GM20431 (cell line): ENCODE measurements at regions not wholly inside any gene's neighbourhood (a gene's known extent, or its start where the extent isn't known, plus 50 kb on each side); places are given as distances from the start of the nearest gene placed in this dataset.
"Not testable (repeated sequence)": the region's sequence is repeated elsewhere in the genome, so short reads cannot be mapped to it uniquely, and the experiment has no call there.

Experiments used
- in situ Hi-C: fragments of 300-500 bp; cut with MseI, MboI; formaldehyde crosslinking; loops from one replicate; pipeline ENCODE4 v1.15.0; 2020; ENCODE audit warnings: low sequenced_read_pairs; ENCODE audit not compliant: unreplicated experiment

DNA sequence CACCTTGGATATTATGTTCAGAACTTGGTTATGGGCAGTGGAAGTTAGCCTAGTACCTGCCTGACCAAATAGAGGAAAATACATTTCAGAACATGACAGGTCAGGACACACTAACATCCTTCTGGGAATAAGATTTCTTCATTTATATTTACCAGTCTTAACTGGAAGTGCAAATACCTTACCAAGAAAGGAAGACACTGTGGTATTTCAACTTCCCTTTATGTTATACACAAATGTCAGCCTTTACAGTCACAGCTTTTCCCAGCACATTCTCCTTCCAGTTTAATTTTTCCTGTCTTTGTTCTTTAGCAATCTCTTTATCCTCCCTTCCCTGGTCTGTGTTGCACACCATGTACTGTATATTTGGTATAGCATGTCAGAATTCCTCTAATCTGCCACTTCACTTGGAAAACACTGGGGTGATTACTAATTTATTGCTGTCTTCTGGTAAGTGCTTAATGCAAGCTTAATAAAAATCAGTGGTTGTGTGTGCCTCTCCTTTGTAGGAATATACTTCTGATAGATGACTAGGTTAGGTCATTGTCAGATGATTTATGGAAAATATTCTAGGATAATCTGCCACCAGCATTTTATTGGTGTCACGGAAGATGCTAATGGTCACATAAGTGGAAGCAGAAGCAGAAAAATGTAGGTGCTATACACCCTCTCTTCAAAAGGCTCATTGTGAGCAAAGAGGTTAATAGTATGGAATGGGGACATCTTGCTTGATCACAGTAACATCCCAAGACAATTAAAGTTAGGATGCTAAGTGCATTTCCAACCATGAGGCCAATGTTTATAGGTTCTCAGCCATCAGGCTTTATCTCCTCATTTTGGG lies 124.3 kb upstream of the STARD13 start:
- in situ Hi-C loops: no loop called here

DNA sequence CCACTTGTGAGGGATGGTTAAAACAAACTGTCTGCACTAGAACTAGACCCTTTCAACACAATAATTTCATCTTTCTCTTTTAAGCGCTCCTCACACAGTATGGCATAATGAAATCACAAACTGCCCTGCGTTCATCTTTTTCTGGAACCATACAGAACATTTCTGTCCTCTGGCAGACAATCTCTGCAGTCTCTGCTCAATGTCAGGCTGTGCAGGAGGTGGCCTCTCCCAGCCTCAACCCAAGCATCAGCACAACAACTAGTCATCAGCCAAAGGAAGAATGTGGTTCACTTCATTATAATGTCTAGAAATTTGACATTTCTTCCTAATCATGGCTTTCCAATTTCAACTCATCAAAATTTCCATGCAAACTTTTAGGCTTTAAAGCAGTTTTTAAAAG lies 125.1 kb upstream of the STARD13 start:
- in situ Hi-C loops: no loop called here

DNA sequence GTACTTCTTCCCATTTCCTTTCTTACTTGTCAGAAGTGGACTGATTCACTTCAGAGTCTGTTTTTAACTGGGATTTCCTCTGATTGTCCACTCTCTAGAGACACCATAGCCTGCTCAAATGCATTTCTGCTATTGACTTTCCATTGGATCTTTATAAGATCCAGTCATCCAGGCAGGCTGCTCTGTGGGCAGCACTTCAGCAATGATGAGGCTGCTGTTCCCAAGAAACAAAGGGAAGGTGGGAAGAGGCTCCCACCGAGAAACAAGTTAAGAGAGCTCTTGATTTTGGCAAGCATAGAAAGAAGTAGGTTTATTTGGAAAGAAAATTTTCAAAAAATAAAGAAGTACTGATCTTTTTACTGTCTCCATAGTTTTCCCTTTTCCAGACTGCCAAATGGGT lies 125.8 kb upstream of the STARD13 start:
- in situ Hi-C loops: no loop called here

DNA sequence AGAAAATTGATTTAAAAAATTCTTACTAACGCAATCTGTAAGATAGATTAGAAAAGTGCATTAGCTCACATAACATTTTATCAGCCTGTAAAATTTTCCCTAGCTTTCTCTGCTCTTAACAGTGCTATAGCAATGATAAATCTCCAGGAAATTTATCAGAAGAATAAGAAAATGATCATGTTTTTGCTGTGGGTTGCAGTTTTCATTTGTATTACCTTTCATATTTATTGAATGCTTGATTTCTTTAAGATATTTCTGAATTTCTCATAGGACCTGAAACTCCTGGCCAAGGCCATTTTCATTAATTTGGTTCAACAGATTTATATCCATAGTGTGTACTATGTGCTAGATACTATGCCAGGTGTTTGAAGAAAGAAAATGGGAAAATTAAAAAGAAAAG lies 130.3 kb upstream of the STARD13 start:
- in situ Hi-C loops: no loop called here

DNA sequence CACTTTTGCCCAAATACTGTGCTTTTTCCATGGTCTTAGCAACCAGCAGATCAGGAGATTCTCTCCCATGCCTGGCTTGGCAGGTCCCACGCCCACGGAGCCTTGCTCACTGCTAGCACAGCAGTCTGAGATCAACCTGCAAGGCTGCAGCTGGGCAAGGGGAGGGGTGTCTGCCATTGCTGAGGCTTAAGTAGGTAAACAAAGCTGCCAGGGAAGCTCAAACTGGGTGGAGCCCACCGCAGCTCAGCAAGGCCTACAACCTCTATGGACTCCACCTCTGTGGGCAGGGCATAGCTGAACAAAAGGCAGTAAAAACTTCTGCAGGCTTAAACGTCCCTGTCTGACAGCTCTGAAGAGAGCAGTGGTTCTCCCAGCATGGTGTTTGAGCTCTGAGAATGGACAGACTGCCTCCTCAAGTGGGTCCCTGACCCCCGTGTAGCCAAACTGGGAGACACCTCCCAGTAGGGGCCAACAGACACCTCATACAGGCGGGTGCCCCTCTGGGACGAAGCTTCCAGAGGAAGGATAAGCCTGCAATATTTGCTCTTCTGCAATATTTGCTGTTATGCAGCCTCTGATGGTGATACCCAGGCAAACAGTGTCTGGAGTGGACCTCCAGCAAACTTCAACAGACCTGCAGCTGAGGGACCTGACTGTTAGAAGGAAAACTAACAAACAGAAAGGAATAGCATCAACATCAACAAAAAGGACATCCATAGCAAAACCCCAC lies 132.8 kb upstream of the STARD13 start:
- in situ Hi-C loops: not testable (repeated sequence)

DNA sequence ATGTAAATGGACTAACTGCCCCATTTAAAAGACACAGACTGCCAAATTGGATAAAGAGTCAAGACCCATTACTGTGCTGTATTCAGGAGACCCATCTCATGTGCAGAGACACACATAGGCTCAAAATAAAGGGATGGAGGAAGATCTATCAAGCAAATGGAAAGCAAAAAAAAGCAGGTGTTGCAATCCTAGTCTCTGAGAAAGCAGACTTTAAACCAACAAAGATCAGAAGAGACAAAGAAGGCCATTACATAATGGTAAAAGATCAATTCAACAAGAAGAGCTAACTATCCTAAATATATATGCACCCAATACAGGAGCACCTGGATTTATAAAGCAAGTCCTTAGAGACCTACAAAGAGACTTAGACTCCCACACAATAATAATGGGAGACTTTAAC lies 134.6 kb upstream of the STARD13 start:
- in situ Hi-C loops: not testable (repeated sequence)

DNA sequence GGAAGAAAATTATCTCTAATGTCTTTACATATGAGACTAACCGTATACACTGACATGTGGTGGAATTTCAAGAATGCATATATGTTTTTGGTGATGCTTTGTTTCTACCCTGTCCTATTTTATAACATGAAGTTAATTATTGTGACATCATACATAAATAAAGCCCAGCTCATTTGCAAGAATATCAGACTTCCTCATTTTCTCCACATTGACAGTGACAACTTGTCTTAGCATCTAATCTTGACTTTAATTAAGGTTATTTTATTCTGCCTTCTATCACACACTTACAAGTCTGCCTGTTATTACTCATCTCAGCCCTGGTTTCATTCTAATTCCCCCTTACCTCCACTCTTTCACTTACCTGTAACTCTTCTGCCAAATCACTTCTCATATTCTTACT lies 140.6 kb upstream of the STARD13 start:
- in situ Hi-C loops: no loop called here

DNA sequence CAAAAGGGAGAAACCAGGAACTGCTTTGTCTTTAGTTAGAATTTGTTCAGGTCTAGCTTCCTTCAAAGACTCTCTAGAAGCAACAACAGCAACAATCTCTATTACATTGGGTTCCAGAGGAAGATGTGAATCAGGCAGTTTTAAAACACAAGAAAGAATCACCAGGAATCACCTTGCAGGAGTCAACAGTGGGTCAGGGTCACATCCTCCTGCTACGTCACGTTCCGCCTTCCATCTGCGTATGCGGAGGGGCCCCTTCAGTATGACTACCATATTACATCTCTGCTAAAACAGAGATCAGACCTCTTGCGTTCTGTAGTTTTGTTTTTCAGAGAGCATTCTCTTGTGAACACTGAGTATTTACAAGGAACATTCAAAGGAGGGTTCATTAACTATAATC lies 147.8 kb upstream of the STARD13 start:
- in situ Hi-C loops: no loop called here

DNA sequence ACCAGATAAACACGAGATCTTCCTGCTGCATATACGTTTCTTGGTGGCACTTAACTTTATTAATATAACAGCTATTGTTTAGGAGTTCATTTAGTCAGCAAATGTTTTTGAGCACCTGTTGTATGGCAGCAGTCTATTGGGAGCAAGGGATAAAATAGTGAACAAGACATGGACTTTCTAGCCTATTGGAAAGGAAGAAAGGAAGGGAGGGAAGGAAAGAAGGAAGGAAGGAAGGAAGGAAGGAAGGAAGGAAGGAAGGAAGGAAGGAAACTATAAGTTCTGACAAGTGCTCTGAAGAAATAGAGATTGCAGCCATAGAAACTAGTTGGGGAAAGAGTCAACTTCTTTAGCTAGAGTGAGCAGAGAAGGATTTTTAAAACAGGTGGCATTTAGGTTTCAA lies 149.1 kb upstream of the STARD13 start:
- in situ Hi-C loops: no loop called here

DNA sequence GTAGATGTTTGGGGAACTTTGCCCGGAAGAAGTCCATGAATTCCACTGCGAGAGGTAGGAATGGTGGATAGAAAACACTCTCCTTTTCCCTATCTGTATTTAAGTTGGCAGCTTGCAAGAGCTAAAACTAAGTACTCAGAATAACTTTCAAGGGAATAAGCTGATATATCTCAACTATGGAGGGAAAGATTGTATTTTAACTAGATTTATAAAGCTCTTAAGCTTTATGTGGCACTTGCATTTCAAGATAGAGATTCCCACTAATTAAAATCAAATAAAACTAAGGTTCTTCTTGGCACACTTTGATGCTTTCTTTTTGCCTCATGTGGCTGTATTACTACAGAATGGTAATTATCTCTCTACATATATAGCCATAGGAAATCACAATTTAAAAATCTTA lies 149.7 kb upstream of the STARD13 start:
- in situ Hi-C loops: no loop called here

DNA sequence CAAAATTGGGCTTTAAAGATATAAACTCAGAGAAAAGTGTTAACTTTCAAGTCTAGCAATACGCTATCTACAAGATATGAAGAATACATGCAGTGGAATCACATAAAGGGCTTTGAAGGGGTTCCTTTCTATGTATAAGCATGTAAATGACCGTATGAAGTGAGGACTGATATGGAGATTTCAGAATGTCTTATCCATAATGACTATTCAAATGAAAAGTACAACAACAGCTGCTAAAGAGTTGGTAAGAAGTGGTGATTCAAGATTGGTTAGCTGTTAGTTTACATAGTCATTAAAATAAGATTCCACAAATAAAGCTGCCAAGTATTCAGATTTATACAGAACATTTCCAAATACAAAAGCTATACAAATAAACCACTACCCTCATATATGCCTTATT lies 153.4 kb upstream of the STARD13 start:
- in situ Hi-C loops: no loop called here

DNA sequence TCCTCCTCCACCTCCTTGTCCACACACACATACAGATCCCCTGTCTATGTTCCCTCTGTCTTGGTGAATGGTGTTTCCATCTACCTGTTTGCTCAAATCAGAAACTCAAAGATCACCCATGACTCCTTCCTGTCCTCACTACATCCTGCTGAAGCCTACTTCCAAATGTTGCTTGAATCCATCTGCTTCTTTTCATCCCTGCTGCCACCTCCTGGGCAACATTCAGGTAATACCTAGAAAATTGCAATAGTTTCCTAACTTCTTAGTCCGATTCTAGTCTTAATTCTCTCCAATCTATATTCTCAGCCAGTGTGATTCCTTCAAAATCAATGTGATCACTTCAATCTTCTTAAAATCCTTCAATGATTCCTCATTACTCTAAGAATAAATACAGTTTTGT lies 155.5 kb upstream of the STARD13 start:
- in situ Hi-C loops: no loop called here

DNA sequence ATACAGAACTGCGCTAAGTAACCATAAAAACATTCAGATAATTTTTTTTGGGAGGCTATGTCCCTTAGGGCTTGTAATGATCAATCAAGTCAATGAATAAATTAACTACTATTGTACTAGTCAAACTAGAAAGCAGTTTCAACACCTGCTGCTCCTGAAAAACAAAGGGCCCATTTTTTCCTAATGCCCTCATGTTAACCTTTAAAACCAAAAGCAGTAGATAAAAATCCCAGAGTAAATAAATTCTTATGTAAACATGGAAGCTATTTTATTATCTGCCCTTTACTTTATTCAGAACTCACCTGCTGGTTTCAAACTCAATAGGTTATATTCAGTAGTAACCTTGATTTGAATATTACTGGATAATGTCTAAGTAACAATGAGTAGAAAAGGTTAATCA lies 159.5 kb upstream of the STARD13 start:
- in situ Hi-C loops: no loop called here

DNA sequence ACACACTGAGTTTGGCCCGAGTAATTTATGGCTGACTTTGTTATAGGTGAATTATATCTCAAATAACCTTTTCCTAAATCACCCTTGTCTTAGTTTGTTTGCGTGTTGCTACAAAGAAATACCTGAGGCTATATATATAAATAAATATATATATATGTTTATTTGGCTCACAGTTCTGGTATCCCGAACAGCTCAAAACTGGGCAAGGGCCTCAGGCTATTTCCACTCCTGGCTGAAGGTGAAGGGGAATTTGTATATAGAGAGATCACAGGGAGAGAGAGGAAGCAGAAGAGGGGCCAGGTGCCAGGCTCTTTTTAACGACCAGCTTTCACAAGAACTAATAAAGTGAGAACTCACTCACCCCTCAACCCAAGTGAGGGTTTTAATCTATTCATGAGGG lies 159.9 kb upstream of the STARD13 start:
- in situ Hi-C loops: no loop called here

DNA sequence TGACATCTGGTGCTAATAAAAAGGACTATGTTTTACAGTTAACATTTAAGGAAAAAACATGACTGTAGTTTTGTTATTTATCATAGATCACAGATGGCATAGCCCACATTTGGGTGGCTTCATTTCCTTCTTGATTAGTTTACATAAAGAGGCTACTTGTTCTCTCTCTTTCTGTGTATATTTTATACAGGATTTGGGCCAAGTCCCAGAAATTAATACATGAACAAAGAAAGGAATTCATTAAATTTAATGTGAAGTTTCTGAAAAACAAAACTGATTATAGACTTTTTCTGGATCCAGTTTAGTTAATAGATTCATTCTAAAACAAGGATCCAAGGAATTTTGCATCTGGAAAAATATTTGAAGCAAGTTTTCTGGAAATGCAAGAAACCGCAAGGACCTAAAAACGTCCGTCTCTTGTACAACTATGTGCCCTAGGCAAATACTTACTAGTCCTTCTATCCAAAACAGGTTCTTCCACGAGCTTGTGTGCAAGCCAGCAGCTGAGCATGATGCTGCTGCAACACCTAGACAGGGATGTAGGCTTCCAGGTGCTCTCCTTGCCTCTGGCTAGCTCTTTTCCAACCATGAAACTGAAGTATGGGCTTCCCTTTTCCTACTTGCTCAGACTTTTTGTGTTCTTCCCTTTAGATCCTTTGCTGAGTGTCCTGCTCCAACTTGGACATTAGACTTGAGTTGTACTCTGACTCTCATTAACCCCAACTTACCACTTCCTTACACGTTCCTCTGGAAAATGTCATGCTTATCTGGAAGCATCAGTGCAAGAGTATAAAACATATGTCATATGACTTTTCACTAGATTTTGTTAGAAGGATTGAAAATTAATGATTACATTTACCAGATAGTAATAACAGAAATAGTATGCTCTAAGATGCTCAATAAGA lies 161.5 kb upstream of the STARD13 start:
- in situ Hi-C loops: no loop called here

DNA sequence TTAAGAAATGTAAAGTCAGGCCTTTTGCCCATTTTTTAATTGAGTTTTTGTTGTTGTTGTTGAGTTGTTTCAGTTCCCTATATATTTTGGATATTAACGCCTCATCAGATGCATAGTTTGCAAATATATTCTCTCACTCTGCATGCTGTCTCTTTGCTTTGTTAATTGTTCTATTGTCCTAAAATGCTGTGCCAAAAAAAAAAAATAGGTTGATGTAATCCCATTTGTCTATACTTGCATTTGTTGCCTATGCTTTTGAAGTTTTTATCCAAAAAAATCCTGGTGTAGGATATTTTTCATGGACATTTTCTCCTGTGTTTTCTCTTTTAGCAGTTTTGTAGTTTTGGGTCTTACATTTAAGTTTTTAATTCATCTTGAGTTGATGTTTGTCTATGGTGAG lies 163.3 kb upstream of the STARD13 start:
- in situ Hi-C loops: no loop called here

DNA sequence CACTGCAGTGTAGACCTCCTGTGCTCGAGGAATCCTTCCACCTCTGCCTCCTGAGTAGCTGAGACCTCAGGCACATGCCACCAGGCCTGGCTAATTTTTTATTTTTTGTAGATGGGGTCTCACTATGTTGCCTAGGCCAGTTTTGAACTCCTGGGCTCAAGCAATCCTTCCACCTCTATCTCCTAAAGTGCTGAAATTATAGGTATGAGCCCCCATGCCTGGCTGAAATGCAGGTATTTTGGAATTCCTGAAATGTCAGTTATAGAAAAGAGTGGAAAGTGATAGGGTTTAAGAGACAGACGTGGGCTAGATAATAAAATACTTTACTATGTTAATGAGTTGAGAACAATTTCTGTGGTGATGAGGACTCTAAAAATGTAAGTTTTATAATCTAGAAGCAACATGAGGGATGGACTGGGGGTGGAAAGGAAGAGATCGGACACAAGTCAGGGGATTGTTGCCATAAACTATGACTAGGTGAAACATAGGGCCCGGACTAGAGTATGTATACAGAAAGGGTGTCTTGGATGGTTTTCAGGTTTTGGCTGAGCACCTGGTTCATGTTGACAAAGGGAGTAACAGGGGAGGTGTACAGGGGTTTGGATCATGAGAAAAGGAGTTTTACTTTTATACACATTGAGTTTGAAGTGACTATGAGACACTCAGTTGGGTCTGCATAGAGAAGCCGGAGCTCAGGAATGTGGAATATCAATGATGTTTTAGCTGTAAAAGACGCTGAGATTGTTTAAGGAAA lies 165.6 kb upstream of the STARD13 start:
- in situ Hi-C loops: no loop called here

DNA sequence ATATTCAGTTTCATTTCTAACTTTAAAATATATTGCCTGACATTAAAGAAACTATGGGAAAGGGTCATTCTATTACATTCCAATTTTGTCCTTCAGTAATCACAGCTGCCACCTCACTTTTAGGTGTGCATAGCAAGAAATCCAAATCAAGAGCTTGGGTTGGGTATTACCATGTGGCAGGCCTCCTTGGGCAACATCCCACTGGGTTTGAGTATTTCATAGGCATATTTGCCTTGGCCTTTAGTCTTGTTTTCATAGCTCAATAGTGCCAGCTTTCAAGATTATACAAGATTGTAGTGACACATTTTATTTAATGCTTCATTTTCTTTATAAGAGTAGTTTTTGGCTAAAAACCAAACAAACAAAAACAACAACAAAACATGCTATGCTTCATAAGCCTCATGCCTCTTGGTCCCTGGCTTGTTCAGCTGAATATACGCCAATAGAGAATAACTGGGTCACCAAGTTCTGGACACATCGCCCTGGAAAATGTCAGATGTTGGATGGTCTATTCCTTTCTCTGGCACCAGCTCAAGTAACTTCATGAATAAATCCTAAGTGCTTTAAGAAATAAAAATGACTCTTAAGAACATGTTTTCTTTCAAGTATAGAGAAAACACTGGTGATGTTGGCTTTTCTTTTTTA lies 167.4 kb upstream of the STARD13 start:
- in situ Hi-C loops: no loop called here

DNA sequence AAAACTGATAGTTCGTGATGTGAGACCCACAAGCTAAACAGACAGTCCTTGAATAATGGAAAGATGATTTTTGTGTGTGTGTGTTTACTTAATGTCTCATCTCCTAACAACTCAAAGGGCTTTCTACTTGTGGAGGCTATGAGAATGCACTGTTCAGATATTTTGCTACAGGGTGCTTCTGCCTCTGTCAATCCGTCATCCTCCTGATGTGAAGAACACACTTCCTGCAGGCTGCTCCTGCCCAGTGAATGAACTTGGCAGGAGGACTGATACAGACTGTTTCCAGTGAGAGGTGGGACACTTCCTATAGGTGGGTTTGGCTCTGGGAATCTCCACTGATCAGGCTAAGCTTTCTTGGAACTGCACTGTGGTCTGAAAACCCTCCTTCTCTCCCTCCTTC lies 168.4 kb upstream of the STARD13 start:
- in situ Hi-C loops: no loop called here
